ENCODE measurements at regions not wholly inside any gene's neighbourhood (a gene's known extent, or its start where the extent isn't known, plus 50 kb on each side); places are given as distances from the start of the nearest gene placed in this dataset.
"Not testable (repeated sequence)": the region's sequence is repeated elsewhere in the genome, so short reads cannot be mapped to it uniquely, and the experiment has no call there.

GRCh38 chr5:39648085-39648847, 223.5 kb upstream of the DAB2 start:
- in situ Hi-C loops (cut with MboI; ENCODE audit: low pct_unique_long_range_greater_than_20kb, low sequenced_read_pairs) = no loop called here
- no peak for DNase-seq

GRCh38 chr5:39640552-39640951, 215.8 kb upstream of the DAB2 start:
- DNase-seq = no peak
- in situ Hi-C loops (cut with MboI; ENCODE audit: low pct_unique_long_range_greater_than_20kb, low sequenced_read_pairs) = no loop called here

GRCh38 chr5:39639618-39640089, 214.9 kb upstream of the DAB2 start:
- DNase-seq = no peak

GRCh38 chr5:39638813-39639212, 214.0 kb upstream of the DAB2 start:
- in situ Hi-C loops (cut with MboI; ENCODE audit: low pct_unique_long_range_greater_than_20kb, low sequenced_read_pairs) = no loop called here
- no peak for DNase-seq

More at GRCh38 chr5:39639618-39640089, 214.9 kb upstream of the DAB2 start:
- in situ Hi-C loops (cut with MboI; ENCODE audit: low pct_unique_long_range_greater_than_20kb, low sequenced_read_pairs) = no loop called here

- in situ Hi-C loops (cut with MboI; ENCODE audit: low pct_unique_long_range_greater_than_20kb, low sequenced_read_pairs) = no loop called here
Observed at GRCh38 chr5:39633057-39633456, 208.3 kb upstream of the DAB2 start.

GRCh38 chr5:39631958-39632357, 207.2 kb upstream of the DAB2 start:
- in situ Hi-C loops (cut with MboI; ENCODE audit: low pct_unique_long_range_greater_than_20kb, low sequenced_read_pairs) = no loop called here
- no peak for DNase-seq

More at GRCh38 chr5:39633057-39633456, 208.3 kb upstream of the DAB2 start:
- DNase-seq = no peak

- in situ Hi-C loops (cut with MboI; ENCODE audit: low pct_unique_long_range_greater_than_20kb, low sequenced_read_pairs) = no loop called here
- no peak for DNase-seq
Observed at GRCh38 chr5:39629946-39630345, 205.2 kb upstream of the DAB2 start.

- in situ Hi-C loops (cut with MboI; ENCODE audit: low pct_unique_long_range_greater_than_20kb, low sequenced_read_pairs) = no loop called here
Observed at GRCh38 chr5:39628348-39628747, 203.6 kb upstream of the DAB2 start.

GRCh38 chr5:39624890-39625289, 200.1 kb upstream of the DAB2 start:
- in situ Hi-C loops (cut with MboI; ENCODE audit: low pct_unique_long_range_greater_than_20kb, low sequenced_read_pairs) = no loop called here
- no peak for DNase-seq

More at GRCh38 chr5:39628348-39628747, 203.6 kb upstream of the DAB2 start:
- DNase-seq = no peak

GRCh38 chr5:39624268-39624886, 199.6 kb upstream of the DAB2 start:
- in situ Hi-C loops (cut with MboI; ENCODE audit: low pct_unique_long_range_greater_than_20kb, low sequenced_read_pairs) = no loop called here
- DNase-seq = no peak

- no peak for DNase-seq
- in situ Hi-C loops (cut with MboI; ENCODE audit: low pct_unique_long_range_greater_than_20kb, low sequenced_read_pairs) = no loop called here
Observed at GRCh38 chr5:39623291-39623865, 198.6 kb upstream of the DAB2 start.

GRCh38 chr5:39622281-39622680, 197.5 kb upstream of the DAB2 start:
- in situ Hi-C loops (cut with MboI; ENCODE audit: low pct_unique_long_range_greater_than_20kb, low sequenced_read_pairs) = no loop called here
- DNase-seq = no peak

GRCh38 chr5:39619168-39619818, 194.5 kb upstream of the DAB2 start:
- no peak for DNase-seq
- in situ Hi-C loops (cut with MboI; ENCODE audit: low pct_unique_long_range_greater_than_20kb, low sequenced_read_pairs) = no loop called here

- DNase-seq = no peak
- in situ Hi-C loops (cut with MboI; ENCODE audit: low pct_unique_long_range_greater_than_20kb, low sequenced_read_pairs) = no loop called here
Observed at GRCh38 chr5:39618391-39618790, 193.6 kb upstream of the DAB2 start.

GRCh38 chr5:39616131-39616530, 191.4 kb upstream of the DAB2 start:
- in situ Hi-C loops (cut with MboI; ENCODE audit: low pct_unique_long_range_greater_than_20kb, low sequenced_read_pairs) = no loop called here
- no peak for DNase-seq

GRCh38 chr5:39611076-39611475, 186.3 kb upstream of the DAB2 start:
- DNase-seq; in situ Hi-C loops (cut with MboI; ENCODE audit: low pct_unique_long_range_greater_than_20kb, low sequenced_read_pairs): not testable (repeated sequence)

- in situ Hi-C loops (cut with MboI; ENCODE audit: low pct_unique_long_range_greater_than_20kb, low sequenced_read_pairs) = no loop called here
- no peak for DNase-seq
Observed at GRCh38 chr5:39608024-39608423, 183.2 kb upstream of the DAB2 start.

GRCh38 chr5:39606591-39606990, 181.8 kb upstream of the DAB2 start:
- no peak for DNase-seq
- in situ Hi-C loops (cut with MboI; ENCODE audit: low pct_unique_long_range_greater_than_20kb, low sequenced_read_pairs) = no loop called here

- in situ Hi-C loops (cut with MboI; ENCODE audit: low pct_unique_long_range_greater_than_20kb, low sequenced_read_pairs) = no loop called here
- DNase-seq = no peak
Observed at GRCh38 chr5:39605588-39606575, 181.1 kb upstream of the DAB2 start.

All from KBM-7 (cell line).